Left renal cortex interstitium (tissue), 4 donors: ENCODE measurements at regions not wholly inside any gene's neighbourhood (a gene's known extent, or its start where the extent isn't known, plus 50 kb on each side); places are given as distances from the start of the nearest gene placed in this dataset.
"Not testable (repeated sequence)": the region's sequence is repeated elsewhere in the genome, so short reads cannot be mapped to it uniquely, and the experiment has no call there.

Experiments
- DNase-seq, 4 donors: peaks; one replicate each; pipeline ENCODE4 v3.0.0-alpha.2; 2013; ENCODE audit warnings: low read depth in 4 of 4, low spot score in 2 of 4, missing footprints in 1 of 4

GRCh38 chr6:120553353-120553752 is 780.9 kb downstream of the TBC1D32 start:
- DNase-seq, result no peak

- DNase-seq, result no peak
These were observed 788.9 kb downstream of the TBC1D32 start for GRCh38 chr6:120545353-120545752.

DNA sequence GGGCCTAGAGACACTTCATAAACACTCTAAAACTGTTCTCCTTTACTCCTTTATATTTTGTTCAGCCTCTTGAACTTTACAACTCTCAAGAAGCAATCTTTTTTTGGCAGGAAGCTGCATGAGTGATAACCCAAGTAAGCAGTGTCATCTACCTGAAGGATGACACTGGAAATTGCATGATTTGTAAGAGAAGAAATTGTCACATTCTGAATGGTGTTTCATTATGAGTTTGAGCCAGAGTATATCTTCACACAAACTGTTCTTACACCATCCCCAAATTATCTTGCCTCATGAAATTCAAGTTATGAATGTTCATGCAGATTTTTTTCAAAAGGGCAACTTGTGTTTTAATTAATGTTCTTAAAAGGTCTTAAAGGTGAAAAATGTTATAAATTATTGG is 799.3 kb downstream of the TBC1D32 start:
- no peak for DNase-seq

DNA sequence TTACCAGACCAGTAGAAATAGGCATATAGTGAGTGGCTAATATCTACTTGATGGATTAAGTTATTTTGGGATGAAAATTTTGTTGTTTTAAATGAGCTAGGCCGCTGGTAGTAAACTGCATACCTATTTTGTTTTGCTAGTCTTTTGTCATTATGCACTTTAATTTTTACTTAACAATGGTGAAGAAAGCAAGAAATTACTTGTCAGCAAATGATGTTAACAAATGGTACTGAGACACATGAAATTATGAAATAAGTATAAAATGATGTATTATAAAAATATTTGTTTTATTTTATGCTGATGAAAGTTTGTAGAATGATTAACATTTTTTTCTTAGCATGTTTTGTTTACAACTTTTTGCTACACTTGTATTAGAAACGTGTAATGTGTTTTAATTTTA is 807.7 kb downstream of the TBC1D32 start:
- DNase-seq, result no peak

GRCh38 chr6:120514544-120514943 is 819.7 kb downstream of the TBC1D32 start:
- DNase-seq, result no peak

- no peak for DNase-seq
These were observed 822.6 kb downstream of the TBC1D32 start for GRCh38 chr6:120511712-120512111.

DNA sequence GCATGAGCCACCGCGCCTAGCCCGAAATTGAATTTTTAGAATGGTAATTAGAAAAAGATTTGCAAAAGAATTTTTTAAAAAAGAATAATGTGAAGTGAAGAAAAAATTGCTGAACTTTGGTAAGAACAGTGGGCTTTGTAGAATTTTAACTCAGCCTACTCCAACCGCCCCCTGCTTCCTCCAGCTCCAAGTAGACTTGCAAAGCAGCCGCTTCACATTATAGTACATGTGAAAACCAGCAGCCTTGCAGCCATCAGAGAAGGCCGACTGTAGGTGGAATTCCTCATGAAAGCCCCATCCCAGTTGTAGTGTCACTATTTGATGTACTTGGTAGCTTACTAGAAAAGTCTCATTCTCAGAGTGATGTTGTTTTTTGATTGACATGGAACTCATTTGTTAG is 835.6 kb downstream of the TBC1D32 start:
- DNase-seq, result no peak

DNA sequence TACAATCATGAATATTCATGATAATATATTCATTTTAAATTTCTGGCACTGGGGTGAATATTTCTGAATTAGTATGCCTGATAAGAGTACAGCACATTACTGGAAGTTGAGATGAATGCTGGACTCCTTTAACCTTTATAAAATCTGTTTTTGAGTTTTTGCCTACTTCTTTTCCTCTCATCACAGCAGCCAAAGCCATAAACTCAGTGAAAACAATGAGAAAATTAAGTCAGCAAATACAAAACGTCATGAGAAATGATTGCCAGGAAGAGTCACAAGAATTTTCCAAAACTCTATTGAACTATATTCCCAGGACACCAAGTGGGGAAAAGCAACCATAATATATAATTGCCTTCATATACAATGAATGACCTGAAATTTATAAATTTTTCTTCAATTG is 837.6 kb downstream of the TBC1D32 start:
- no peak for DNase-seq

- DNase-seq, result no peak
These were observed 840.8 kb downstream of the TBC1D32 start for GRCh38 chr6:120493505-120493904.

DNA sequence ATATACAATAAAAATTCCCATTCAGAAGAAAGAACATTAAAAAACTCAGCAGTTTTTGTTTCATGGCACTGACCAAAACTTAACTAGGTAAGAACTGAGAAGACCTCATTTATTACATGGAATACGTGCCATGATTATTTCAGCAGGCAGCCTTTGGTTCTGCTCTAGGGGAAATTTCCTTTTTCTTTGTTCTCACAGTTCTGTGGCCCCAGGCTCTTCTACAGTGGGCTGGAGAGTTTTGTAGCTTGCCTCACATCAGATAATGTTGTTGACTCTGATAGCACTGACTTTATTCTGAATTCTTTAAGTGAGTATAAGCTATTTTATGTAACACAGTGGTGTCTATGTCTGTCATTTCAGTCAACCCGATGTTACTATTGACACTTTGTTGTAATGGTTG is 844.3 kb downstream of the TBC1D32 start:
- DNase-seq, result no peak

GRCh38 chr6:120484146-120484545 is 850.1 kb downstream of the TBC1D32 start:
- DNase-seq, result no peak

- DNase-seq, result no peak
These were observed 855.6 kb downstream of the TBC1D32 start for GRCh38 chr6:120478650-120479049.

GRCh38 chr6:120473804-120474203 is 860.5 kb downstream of the TBC1D32 start:
- DNase-seq, result no peak

- no peak for DNase-seq
These were observed 865.8 kb downstream of the TBC1D32 start for GRCh38 chr6:120468486-120468885.

- no peak for DNase-seq
These were observed 882.8 kb downstream of the TBC1D32 start for GRCh38 chr6:120451508-120451907.

- DNase-seq, result no peak
These were observed 886.7 kb downstream of the TBC1D32 start for GRCh38 chr6:120447605-120448004.

DNA sequence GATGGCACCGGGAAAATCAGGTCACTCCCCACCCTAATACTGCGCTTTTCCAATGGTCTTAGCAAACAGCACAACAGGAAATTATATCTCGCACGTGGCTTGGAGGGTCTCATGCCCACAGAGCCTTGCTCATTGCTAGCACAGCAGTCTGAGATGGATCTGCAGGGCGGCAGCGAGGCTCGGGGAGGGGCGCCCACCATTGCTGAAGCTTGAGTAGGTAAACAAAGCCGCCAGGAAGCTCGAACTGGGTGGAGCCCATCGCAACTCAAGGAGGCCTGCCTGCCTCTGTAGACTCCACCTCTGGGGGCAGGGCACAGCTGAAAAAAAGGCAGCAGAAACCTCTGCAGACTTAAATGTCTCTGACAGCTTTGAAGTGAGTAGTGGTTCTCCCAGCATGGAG is 901.4 kb downstream of the TBC1D32 start:
- DNase-seq, result not testable (repeated sequence)

GRCh38 chr6:120431841-120432240 is 902.4 kb downstream of the TBC1D32 start:
- DNase-seq, result no peak

DNA sequence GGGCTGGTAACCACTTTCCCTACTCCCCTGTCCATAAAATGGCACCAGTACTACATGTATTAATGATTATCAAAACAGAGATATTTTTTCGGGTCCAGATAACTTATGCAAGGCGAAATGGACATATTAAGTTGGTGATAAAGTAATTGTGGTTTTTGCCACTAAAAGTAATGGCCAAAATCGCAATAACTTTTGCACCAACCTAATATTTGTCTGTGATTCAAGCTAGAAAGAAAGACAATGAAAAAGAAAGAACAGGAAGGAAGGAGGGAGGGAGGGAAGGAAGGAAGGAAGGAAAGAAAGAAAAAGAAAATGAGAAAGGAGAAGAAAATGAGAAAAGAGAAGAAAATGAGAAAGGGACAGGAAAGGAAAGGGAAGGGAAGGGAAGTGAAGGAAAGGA is 922.9 kb downstream of the TBC1D32 start:
- no peak for DNase-seq

DNA sequence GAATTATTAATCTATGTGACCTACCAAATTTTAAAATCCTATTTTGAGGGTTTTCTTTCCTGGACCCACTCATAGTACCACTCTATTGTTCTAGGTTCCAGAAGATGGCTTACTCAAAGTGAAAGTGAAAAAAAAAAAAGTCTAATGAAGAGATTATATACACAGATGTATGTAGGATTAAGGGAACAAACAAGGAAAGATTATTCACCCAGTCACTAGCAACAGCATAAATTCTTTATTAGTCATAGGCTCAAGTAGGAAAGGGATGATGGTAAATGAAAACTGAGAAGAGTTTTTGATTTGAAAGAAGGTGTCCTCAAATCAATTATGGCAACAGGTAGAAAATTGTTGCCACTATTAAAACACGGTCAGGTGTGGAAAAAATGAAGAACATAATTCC is 923.7 kb downstream of the TBC1D32 start:
- no peak for DNase-seq

GRCh38 chr6:120407696-120408095 is 926.6 kb downstream of the TBC1D32 start:
- DNase-seq, result no peak

DNA sequence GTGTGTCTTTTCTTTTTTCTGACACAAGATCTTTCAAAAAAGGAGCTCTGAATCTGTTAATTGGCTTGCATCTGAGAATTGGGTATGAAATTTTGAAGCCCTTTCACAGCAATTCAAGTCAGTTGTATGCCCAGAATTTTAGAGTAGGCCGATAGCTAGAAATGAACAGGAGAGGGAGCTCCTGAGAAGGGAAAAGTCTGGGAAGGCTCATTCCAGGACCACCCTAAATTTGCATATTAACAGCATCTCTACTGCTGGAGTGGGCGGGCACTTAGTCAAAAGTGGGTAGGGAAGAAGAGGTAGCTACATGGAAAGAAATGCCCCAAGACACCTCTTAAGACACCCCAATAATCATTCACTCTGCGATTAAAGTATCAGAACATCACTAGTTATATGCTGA is 928.3 kb downstream of the TBC1D32 start:
- no peak for DNase-seq

- DNase-seq, result no peak
These were observed 938.5 kb downstream of the TBC1D32 start for GRCh38 chr6:120395784-120396183.

DNA sequence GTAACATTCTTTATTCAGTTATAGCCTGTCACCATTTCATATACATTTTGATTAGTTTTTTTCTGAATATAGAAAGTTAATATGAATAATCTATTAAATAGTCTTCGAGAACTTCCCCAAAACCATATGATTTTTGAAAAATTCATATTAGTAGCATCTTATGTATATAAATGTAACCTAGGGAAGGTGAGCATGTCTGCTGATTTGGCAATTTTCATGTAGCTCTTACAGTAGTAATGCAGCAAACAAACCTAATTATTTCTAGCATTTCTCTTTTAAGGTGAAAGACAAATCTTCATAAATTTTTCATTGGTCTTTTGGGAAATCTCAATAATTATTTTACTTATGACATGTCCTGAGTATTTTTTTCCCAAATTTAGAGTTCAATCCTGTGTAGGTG is 939.0 kb downstream of the TBC1D32 start:
- DNase-seq, result no peak
